8988T (cell line): ENCODE measurements at regions not wholly inside any gene's neighbourhood (a gene's known extent, or its start where the extent isn't known, plus 50 kb on each side); places are given as distances from the start of the nearest gene placed in this dataset.
"Not testable (repeated sequence)": the region's sequence is repeated elsewhere in the genome, so short reads cannot be mapped to it uniquely, and the experiment has no call there.

ENCODE experiments used
- DNase-seq: peaks from one replicate; pipeline ENCODE4 v3.0.0; 2011

DNA sequence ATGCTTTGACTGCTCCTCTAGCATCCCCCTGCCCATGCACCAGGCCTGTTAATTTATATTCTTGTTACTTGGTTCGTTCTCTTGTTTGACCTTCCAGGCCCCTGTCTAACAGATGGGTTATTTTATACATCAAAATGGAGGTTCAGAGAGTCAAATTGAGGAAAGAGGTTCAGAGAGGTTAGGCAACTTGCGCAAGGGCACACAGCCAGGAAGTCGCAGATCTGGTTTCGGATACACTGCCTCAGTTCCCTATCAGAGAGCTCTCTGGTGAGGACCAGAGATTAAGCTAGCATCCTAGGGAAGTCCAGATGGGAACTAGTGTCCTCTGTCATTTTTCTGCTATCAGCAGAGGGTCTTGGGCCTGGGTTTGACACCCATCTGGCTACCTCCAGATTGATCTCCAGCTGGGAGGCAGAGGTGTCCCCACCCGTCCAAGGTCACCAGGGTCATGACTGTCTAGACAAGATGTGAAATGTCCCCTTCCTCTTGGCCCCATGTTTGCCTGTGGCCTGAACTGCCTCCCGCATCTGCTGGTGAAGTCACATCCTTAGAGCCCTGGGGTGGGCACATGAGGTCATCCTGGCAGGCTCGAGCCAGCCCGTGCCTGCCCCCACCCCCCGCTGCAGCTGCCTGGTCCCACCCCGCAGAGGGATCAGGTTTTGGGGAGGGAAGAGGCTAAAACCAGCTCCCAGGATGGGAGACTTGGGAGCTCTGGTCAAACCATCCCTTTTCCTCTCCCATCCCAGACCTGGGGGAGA lies 84.3 kb upstream of the NCOR2 start:
- no peak for DNase-seq

DNA sequence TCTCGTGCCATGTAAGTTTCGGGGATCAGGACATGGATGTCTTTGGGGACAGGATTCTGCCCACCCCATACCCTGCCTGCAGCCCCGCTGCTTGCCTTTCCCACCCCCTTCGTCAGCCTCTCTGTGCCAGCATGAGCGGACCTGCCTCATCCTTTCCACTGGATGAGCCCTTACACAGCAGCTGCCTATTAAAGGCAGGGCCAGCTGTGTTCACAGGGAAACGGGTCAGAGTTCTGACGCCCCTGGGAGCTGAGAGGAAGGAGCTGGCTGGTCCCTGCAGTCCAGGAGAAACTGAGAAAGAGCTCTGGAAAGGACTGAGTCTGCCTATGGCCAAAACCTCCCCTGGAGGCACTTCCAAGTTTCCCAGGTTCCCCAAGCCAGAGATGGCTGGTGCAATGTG lies 83.5 kb upstream of the NCOR2 start:
- DNase-seq = no peak

DNA sequence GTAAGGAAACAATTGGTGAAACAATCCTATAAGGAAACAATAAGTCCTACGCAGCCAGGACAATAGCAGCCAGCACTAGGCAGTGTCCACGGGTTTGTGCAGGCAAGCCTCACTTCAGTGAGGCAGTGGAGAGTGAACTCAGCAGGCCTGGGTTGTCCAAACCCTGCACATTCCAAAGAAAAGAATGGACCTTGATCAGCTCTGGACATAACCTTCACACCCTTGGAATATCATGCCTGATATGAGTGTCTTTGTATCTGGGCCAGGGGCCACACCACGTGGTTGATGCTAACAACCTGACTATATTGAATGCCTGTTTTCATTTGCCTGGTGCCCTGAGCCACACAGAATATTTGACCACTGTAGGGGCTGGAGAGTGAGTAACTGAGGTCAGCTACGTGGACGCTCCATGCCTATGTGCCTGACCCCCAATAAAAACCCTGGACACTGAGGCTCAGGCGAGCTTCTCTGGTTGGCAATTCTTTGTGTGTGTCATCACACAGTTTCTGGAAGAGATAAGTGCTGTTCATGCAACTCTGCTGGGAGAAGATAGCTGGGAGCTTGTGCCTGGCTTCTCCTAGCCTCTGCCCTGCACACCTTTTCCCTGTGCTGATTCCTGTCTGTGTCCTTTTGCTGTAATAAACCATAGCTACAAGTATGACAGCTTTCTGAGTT lies 81.4 kb upstream of the NCOR2 start:
- DNase-seq = no peak

DNA sequence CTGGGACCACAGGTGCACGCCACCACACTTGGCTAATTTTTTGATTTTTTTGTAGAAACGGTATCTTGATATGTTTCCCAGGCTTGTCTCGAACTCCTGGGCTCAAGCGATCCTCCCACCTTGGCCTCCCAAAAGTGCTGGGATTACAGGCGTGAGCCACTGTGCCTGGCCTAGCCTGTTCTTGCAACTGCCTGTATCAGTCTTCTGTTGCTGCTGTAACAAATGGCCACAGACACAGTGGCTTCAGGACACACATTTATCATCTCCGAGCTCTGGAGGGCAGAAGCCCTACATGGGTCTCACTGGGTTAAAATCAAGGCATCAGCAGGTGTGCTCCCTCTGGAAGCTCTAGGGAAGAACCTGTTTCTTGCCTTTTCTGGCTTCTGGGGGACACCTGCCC lies 79.9 kb upstream of the NCOR2 start:
- no peak for DNase-seq

DNA sequence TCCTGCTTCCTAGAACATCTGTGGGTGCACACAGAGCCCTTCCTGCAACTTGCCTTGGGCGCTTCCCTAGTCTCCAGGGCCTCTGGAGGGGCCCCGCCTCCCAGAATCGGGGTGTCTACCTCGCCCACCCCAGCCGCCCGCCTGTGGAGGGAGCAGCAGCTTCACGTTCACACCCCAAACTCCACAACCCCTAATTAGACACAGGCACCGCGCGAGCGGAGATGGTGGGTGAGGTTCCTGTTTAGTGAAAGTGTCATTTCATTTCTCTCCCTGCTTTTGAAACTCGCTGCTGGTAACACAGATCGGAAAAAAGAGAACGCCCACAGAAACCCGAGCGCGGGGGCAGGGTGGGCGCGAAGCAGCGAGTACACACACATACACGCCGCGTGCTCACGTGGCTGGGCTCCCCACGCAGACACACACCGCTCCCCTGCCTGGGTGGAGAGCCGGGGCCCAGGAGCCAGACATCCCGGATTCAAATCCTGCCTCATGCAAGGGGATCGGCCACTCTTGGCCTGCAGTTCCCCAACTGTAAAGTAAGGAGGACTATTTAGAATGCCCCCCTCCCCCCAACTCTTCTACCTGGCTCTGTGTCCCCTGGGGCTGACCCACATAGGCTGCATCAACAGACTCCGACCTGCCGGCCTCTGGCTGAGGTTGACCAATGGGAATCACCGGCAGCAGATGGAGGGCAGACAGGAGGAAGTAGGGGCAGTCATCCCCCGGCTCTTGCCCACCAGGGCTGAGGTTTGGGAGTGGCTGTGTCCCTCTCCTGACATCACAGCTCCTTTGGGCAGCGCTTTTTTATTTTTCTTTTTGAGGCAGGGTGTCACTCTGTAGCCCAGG lies 79.2 kb upstream of the NCOR2 start:
- no peak for DNase-seq

DNA sequence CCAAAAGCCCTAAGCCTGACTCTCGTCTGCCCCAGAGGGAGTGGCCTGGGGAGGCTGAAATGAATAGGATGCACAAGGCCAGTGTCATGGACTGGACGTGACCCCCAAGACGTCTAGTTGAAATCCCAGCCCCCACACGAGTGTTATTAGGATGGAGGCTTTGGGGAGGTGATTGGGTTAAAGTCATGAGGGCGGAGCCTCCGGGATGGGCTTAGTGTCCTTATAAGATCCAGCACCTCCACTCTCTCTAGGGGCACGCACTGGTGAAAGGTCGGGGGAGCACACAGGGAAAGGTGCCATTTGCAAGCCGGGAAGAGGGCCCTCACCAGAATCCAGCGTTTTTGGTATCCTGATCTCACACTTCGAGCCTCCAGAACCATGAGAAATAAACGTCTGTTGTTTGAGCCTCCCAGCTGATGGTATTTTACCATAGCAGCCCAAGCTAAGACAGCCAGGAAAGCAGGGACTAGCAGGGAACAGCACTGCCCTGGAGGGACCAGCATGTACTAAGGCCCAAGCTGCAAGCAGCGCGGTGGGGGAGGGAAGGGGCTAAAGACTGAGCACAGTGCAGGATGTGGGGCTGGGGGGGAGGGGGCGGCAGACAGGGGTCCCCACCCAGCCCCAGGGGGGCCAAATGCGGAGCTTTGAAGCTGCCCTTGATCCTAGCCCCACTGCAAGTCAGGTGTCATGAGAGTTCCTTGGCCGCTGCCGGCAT lies 78.3 kb upstream of the NCOR2 start:
- no peak for DNase-seq

DNA sequence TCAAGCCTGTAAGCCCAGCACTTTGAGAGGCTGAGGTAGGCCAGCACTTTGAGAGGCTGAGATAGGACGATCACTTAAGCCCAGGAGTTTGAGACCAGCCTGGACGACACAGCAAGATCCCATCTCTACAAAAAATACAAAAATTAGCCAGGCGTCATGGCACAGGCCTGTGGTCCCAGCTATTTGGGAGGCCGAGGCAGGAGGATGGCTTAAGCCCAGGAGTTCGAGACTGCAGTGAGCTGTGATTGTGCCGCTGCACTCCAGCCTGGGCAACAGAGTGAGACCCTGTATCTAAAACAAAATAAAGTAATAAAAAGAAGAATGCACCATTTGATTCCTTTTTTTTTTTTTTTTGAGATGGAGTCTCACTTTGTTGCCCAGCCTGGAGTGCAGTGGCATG lies 76.4 kb upstream of the NCOR2 start:
- DNase-seq = not testable (repeated sequence)

DNA sequence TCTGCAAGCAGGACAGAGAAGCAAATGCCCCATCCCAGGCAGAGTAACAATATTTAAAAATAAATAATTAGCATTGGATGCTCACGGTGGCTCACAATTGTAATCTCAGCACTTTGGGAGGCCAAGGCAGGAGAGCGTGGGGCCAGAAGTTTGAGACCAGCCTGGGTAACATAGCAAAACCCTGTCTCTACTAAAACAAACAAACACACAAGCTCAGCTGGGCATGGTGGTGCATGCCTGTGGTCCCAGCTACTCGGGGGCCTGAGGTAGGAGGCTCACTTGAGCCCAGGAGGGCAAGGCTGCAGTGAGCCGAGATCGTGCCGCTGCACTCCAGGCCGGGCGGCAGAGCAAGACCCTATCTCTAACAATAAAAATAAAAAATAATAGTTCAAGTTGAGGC lies 74.7 kb upstream of the NCOR2 start:
- DNase-seq = no peak

DNA sequence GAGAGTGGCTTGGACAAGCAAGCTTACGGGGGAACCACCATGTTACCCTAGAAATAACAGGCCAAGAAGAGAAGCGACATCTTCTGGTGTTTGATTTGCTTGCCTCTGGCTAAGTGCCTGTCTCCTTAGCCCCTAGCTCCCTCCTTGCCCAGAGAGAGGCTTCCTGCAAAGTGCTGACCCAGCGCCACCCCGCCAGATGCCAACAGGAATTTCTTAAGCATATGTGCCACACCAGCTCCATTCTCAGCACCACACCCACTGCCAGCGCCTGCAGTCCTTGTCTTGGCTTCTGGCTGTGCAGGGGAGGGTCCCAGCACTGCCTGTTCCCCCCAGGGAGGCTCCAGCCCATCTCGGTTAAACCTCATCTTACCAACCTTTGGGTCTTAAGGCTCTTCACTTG lies 74.2 kb upstream of the NCOR2 start:
- no peak for DNase-seq

DNA sequence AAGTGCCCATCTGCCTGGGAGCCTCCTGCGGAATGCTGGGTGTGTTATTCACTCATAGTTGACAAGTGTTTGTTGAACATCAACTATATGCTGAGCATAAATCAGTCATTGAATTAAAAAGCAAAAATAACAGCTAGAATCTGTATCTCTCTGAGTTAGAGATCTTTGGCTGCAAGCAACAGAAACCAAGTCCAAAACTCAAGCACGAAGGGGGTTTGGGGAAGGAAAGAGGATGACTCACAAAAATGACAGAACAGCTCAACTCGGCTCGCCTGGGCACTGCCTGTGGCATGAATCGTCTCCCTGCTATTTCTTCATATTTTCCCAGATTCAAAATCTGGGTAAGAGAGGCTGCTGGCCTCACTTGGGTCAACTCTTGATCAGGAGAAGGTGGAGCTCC lies 72.6 kb upstream of the NCOR2 start:
- DNase-seq = no peak

DNA sequence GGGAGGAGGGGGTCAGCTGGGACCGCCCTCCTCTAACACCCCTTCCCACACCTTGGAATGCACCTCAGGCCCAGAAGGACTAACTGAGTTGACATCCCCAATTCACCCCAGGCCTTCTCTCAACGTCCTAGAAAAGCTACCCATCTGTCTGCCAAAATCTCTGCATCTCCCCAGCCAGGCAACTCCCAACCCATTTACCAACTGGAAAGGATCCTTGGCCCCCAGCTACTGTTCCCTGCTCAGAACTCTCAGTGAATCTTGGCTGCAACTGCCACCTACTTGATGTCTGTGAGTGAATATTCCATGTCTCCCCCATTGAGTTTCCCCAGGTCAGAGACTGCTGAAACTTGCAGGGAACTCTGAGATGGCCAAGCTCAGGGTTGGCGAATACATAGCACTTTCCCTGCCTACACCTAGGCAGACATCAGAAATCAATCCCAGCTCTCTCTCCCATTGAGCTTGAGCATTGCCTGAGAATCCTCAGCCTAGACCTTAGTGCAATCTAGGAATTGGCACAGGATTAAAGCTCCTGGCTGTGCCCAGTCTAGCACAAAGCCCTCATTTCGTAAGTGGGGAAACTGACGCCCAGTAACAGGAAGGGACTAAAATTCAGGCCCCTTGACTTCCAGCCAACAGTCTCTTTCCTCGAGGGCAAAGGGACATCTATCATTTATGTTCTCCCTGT lies 71.9 kb upstream of the NCOR2 start:
- no peak for DNase-seq

DNA sequence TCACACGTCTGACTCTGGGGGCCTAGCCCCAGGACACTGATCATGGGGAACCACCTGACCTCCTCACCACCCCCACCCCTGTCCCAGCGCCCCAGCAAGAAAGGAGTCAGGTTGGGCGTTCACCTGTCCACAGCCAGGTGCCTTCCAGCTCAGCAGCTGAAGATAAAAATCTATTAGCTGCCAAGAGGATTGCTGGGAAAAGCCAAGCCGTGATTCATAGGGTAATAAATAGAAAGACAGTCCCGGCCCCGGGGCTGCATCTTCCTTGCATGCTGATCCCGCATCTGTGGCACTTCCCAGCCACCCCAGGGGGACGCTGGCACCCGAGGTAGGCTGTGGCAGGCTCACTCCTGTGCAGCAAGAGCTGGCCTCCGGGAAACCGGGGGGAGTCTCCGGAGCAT lies 70.2 kb upstream of the NCOR2 start:
- no peak for DNase-seq

DNA sequence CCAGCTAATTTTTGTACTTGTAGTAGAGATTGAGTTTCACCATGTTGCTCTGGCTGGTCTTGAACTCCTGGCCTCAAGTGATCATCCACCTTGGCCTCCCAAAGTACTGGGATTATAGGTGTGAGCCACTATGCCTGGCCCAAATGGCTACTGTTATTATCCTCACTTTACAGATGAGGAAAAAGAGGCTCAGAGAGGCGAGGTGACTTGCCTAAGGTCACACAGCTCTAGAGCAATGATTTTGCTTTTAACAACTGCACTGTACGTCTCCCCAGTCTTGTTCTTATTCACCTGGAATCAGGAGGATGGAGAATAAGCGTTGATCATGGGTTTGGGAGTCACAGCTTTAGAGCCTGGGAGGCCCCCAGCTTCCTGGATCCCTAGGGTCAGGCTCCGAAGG lies 69.8 kb upstream of the NCOR2 start:
- no peak for DNase-seq

DNA sequence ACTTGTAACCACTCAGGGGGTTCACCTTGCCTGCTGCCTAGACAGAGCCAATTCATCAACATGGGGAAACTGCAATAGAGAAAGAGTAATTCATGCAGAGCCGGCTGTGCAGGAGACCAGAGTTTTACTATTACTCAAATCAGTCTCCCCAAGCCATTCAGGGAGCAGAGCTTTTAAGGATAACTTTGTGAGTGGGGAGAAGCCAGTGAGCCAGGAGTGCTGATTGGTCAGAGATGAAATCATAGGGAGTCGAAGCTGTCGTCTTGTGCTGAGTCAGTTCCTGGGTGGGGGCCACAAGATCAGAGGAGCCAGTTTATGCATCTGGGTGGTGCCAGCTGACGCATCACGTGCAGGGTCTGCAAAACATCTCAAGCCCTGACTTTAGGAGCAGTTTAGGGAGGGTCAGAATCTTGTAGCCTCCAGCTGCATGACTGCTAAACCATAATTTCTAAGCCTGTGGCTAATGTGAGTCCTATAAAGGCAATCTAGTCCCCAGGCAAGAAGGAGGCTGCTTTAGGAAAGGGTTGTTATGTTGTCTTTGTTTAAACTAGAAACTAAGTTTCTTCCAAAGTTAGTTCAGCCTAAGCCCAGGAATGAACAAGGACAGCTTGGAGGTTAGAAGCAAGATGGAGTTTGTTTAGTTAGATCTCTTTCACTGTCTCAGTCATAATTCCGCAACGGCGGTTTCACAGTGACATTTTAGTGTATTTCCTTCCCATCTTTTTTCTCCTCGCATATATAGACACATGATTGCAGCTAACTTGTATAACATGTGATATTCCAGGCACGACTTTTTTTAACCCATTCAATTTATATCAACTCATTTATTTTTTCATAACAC lies 68.9 kb upstream of the NCOR2 start:
- no peak for DNase-seq

DNA sequence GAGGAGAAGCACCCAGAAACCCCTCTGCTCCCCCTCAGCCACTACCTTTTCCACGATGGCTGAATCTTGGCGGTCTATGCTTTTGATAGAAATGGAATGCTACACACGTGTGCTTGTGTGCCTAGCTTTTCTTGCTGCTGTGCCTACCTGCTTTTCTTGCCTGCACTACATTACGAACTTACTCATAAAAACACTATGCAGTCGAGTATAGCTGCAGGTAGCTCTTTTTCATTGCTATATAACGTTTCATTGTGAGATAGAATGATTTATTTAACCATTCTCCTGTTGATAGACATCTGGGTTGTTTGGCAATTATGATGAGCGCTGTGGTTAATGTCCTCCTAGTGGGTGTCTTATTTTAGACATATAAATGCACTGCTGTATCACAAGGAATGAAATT lies 67.9 kb upstream of the NCOR2 start:
- no peak for DNase-seq

DNA sequence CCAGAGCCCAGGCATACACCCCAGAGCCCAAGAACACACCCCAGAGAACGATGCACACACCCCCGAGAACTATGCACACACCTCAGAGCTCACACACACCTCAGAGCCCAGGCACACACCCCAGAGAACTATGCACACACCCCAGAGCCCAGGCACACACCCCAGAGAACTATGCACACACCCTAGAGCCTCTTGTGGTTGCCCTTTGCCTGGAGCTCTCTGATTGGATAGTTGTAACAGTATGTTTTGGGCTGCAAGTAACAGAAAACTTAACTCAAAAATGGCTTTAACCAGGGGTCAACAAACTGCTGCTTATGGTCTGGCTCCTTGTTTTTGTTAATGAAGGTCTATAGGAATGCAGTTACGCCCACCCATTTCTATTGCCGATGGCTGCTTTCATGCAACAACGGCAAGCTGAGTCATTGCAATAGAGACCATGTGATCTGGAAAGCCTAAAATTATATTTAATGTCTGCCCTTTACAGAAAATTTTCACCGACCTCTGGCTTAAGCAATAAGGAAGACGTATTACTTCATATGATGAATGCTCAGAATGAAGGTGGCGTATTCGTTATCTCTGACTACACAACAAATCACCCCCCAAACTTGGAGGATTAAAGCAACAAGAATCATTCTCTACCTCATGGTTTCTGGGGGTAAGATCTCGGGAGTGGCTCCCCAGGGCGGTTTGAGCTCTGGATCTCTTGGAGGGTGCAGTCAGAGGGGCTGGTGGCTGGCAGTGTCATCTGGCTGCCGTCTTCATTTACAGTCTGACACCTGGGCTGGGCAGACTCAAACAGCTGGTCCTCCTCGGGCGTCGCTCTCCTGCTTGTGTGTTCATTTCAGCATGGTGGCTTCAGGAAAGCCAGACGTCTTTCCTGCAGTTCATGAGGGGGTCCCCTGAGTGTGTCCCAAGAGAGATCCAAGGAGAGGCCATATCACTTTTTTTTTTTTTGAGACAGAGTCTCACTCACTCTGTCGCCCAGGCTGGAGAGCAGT lies 66.3 kb upstream of the NCOR2 start:
- no peak for DNase-seq

DNA sequence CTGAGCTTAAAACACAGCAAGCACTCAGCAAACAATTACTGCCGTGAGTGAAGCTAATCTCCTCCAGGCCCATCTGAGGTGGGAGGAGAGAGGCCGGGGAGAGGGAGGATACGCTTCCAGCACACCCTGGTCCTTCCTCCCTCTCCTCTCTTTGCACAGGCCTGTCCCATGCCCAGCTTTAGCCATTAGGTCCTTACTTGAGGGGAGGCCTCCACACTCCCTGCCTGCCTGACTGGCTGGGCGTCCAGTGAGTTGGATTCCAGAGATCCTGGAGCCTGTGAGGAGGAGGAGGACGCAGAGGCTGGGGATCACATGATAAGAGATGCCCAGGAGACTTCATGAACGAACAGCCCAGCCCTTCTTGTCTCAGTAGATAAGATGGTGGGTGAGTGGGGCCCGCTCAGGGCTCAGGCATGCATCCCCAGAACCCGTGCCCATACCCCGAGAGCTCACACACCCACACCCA lies 65.1 kb upstream of the NCOR2 start:
- DNase-seq = no peak

DNA sequence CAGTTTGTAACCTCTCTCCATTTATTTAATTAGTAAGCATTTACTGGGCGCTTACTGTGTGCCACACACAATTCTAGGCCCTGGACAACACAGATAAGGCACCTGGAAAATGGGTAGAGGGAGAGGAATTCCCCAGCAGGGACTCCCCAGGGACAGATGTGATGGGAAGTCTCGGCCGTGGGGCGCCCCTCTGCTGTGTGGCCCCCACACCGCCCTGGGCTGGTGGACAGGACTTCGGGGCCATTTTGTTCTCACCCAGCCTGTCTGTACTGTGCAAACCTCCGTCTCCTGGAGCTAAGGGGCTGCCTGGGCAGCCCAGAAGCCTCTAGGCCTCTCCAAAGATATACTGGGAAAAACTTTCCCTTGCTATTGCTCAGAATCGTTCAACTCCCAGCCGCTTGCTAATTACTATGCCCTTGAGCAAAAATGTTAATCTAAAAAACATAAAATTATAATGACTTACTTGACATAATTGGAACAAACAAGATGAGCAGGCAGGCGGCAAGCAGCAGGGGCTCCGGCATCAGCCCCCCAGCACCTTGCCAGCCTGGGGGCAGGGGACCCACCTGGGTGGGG lies 64.4 kb upstream of the NCOR2 start:
- no peak for DNase-seq

DNA sequence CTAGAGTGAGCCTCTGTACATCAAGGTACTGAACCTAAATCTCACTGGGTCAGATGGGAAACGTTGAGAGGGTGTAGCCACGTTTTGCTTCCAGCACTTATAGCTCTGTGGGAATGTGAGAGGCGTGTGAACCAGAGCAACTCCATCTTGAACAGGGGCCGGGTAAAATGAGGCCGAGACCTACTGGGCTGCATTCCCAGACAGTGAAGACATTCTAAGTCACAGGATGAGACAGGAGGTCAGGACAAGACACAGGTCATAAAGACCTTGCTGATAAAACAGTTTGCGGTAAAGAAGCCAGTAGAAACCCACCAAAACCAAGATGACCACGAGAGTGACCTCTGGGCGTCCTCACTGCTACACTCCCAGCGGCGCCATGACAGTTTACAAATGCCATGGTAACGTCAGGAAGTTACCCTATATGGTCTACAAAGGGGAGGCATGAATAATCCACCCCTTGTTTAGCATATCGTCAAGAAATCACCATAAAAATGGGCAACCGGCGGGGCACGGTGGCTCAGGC lies 63.4 kb upstream of the NCOR2 start:
- DNase-seq = no peak
